GM18870 (cell line): ENCODE measurements at regions not wholly inside any gene's neighbourhood (a gene's known extent, or its start where the extent isn't known, plus 50 kb on each side); places are given as distances from the start of the nearest gene placed in this dataset.

Source experiments
- ATAC-seq: cut with Tn5 transposase; IDR thresholded peaks from one replicate; pipeline ENCODE4 v1.9.1; 2021; ENCODE audit warnings: moderate library complexity; ENCODE audit not compliant: unreplicated experiment

DNA sequence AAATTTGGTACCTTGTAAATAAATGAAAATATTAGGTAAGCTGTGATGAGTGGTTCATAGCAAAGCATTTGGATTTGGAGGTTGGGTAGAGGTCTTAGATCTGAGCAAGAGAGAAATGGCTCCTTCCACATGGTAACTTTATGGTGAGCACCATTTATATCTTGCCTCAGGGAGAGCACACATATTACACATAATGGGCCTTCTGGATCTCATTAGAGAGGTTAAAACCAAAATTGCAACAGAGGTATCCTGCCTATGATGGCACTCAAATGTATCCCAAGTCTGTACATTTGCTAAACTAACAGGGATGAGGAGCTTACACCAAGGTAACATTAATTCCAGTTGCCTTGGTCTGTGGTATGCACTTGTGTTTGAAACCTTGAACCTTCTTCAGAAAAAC is 87.1 kb upstream of the PUDP start:
- ATAC-seq = no peak

DNA sequence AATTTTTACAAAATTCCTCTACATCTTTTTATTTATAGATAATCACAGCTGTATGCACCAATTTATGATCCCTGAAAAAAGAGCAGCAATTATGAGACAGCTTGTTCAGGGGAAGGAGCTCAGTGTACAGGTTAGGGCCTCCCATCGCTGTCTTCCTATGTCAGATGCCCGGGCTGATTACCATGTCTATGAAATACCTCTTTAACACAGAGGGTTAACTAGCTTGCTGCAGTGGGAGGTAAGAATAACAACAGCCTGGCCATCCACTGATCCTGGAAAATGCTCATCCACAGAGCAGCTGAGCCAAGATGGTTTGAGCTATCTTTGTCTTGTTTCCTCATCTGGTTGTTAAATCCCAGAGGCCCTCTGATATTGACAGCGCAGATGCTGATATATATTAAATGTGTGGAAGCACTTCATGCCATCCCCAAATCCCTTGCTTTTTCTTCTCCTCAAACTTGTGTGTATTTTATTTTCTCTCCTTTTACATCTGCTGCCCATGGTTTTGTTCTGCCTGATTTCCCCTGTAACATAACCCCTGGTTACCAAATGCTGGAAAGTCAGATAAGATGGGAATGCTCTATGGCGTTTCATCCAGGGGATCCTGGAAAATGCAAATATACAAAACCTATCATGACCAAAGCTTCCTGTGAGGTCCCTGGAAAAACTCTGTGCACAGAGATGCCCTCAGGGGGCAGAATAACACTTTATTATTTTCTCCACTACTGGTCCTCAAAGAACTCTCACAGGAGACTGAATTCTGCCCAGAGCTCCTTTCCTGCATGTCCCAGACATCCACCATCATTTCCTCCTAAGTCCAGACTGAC is 85.8 kb upstream of the PUDP start:
- no peak for ATAC-seq

DNA sequence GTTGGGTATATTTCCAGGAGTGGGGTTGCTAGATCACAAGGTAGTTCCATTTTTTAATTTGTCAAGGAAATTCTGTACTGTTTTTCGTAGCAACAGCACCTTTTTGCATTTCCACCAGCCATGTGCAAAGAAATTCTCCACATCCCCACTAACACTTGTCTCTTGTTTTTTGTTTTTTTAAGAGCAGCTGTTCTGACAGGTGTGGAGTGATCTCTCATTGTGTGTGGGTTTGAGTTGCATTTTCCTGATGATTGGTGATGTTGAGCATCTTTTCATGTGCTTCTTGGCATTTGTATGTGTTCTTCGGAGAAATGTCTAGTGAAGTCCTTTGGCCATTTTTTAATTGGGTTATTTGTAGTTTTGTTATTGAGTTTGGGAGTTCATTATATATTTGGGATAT is 80.3 kb upstream of the PUDP start:
- no peak for ATAC-seq

DNA sequence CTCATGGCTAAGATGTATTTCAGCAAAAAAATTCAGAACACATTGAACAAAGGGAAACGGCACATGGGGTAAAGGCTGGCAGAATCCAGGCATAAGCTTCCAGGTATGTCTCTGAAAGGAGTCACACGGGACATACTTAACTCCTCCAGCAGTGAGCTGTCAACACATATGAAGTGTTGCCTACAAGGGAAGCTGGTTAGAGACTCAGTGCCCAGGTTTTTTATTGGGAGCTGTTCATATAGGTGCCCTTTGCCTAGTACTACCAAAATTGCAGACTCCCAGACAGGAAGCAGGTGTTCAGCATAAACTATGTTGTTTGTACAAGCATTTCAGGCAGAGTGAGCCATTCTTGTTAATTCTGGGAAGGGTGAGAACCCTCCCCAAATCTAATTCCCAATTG is 77.4 kb upstream of the PUDP start:
- ATAC-seq = no peak

DNA sequence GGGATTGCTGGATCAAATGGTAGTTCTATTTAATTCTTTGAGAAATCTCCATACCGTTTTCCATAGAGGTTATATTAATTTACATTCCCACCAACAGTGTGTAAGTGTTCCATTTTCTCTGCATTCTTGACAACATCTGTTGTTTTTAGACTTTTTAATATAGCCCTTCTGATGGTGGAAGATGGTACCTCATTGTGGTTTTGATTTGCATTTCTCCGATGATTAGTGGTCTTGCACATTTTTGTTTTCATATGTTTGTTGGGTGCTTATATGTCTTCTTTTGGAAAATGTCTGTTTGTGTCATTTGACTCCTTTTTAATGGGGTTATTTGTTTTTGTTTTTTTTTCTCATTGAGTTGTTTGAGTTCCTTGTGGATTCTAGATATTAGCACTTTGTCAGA is 75.3 kb upstream of the PUDP start:
- ATAC-seq = peak; percentile 73

DNA sequence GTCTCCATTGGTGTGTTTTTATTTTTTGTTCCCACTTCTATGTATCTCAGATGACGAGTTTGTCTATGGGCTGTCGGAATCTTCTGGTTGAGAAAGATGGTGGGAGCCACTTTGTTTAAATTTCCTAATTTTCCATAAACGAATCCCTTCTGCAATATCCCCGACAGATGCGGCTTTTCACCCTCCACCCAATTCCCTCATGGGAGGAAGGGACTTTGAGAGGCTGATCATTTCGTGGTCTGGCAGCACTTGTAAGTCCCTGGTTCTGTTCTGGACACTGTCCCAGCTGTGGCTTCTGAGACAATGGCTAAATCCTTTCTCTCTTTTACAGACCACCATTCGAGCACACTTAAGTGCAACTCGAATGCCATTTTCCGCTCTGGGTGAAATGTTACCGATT is 72.2 kb upstream of the PUDP start:
- ATAC-seq = no peak

DNA sequence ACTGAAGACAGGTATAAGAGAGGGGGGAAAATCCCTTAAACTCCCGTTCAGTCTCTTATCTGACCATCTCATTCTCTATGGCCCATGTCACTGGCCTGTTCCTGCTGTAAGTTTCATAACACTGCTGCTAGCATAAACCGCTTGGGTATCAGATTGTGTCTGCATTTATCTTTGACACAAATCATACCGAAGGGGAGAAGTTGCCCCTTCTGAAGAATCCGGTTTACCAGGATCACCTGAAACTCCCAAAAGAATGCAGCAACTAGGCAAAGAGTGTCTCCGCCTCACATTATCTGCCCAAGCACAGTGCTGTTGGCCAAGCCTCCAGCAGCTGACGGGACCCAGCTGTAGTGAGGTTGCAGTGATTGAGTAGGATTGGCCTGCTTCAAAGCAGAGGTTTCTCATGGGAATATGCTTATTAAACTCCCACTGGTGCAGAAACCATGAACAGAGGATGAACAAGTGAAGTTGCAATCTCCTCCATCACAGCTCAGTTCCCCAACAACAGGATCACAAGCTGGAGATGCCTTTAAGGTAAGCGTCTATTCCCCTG is 71.3 kb upstream of the PUDP start:
- ATAC-seq = no peak

DNA sequence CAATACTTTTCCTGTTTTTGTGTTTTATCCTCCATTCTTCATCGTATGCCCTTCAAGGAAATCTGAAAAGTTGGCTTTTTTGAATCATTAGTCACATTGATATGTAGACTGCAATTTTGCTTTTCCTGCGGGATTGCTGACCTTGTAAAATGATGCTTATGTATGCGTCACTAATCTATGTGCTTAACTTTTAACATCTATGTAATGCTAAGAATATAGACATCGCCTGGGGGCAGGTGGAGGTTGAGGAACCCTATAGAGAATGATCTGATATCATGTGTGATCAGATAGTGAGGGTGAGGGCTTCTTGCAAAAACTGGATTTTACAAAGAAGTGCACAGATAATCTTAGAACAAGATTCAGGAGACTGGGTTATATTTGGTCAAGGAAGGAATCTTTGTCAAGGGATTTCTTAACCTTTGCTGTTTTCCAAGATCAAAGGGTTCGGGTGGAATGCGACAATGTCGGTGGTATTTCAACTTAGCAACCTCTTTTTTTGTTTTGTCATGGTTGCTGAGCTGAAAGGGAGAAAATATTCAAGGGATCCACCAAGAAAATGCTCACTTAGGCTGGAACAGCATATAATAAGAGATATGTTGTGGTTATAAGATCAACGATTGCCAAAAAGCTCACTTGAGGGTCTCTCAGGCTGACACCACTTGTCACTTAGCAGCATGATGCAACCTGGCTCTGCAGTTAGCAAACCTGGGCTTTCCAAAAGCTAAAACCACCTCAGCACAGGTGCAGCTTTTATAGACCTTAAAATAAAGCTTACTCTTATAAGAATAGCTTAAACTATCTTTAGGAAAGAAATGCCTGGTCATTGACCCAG is 70.6 kb upstream of the PUDP start:
- no peak for ATAC-seq

DNA sequence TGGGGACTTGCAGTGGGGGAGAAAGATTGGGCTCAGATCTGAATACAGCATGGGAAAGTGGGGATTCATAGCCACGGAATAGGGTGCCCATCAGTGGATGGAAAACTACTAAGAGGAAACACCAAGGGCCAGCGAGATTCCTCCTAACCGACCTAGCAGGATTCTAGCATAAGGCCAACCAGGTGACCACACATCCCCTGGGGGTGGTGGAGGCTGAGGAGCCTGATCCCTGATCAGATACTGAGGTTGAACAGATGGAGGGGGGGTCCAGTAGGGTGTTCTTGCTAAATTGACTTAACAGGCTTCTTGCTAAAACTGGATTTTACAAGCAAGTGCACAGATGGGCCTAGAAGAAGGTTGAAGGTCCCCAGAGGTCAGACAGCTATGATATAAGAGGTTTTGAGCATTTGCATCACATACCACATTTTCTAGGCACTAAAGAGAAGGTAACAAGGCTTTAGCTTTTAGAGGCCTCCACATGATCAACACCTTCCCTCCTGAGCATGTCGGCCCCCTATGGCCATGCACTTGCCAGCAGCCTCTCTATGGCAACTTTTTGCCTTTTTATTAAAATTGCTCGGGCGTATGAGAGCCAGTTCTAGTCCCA is 69.1 kb upstream of the PUDP start:
- ATAC-seq = no peak

DNA sequence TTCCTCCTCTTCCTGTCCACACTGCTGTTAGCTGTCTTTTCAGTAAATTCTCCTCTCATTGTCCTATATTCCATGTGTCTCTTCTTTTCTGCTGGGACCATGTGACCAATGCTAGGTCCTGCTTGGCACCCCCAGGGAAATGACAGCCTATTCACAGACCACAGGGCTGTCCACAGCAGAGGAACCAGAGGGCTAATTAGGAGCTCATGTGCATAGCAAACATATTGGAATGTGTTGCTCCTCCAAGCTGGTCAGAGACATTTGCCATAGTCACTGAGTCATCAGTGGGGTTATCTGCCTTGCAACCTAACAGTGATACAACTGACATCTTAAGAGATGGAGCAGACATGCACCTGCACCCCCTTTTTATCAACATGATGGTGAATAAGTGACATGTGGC is 67.9 kb upstream of the PUDP start:
- ATAC-seq = no peak

DNA sequence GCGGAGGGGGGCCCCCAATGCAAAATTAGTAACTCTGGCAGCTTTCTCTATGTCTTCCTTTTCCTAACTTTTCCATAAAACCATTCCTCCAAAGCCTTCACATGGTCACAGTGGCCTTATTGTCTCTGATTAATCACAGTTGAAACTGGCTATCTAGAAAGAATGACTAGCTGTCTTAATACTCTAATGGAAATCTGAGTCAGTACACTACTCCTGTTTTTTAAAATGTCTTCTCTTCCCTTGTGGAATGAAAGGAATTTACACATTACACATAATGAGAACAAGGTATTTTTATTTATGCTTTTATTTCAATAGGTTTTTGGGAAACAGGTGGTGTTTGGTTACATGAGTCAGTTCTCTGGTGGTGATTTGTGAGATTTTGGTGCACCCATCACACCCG is 66.3 kb upstream of the PUDP start:
- no peak for ATAC-seq

DNA sequence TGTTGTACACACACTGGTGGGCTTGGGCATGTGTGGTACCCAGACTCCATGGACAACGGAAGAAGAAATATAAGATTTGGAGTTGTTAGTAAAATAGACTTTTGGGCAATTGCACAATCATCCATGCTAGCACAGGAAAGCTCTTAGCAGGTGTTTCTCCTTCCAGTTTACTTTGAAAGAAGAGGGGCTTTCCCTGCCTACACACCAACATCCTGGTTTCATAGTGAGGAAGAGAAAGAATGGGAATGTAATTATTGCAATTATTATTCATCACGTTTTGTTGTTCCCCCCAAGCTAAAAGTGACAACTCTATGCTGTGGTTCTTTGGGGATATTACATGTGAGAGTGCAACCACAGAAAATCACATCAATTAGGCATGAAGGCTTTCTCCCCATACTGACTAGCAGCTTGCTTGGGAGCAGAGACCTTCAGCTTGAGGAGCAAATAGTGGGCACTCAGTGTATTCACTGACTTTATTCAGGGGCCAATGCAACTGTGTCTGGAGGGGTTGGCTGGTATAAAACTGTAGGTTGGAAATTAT is 57.2 kb upstream of the PUDP start:
- no peak for ATAC-seq

DNA sequence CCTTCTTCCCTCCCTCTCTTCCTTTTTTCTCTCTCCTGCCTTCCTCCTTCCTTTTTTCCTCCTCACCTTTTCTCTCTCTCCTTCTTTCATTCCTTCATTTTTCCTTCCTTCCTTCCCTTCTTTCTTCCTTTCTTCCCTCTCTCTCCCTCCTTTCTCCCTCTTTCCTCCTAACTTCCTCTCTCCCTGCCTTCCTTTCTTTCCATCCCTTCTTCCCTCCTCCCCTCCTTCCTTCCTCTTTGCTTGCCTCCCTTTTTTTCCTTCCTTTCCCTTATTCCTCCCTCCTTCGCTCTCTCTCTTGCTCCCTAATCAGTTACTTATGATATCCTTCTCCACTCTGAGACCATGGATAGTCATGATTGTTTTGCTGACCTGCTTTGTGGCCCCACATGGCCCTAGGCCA is 56.7 kb upstream of the PUDP start:
- no peak for ATAC-seq

DNA sequence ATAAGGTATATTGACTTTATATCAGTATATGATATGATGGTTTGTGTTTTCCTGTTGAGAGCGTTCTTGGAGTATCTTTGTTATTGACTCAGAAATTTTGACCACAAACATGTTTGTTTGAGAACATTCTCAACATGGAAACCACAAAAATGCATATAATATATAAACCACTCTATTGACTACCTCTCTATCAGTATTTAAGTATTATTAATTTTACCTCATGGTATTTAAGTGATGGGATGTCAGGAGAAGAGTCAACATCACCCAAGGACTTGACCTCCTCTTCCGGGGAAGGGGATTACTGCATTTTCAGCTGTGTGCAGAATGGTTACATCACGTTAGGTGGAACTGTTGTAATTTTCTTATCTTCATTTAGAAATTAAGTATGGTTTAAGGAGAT is 54.3 kb upstream of the PUDP start:
- no peak for ATAC-seq

DNA sequence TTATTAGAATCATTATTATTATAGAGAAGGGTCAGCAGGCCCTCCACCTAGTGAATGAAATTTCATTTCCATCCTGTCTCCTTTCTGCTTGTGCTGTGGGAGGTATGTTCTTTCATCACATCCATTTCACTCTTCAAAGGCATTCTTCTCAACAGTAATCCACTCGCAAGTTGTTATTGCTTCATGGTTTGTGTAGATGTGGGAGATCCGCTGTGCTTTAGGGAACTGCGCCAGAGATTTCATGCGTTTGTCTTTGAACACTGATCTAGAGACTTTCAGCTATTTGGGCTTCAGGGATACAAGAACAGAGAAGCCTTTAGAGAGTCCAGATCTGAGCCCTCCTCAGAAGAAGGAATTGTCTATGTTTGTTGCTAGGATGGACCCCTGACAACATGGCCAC is 53.5 kb upstream of the PUDP start:
- no peak for ATAC-seq

DNA sequence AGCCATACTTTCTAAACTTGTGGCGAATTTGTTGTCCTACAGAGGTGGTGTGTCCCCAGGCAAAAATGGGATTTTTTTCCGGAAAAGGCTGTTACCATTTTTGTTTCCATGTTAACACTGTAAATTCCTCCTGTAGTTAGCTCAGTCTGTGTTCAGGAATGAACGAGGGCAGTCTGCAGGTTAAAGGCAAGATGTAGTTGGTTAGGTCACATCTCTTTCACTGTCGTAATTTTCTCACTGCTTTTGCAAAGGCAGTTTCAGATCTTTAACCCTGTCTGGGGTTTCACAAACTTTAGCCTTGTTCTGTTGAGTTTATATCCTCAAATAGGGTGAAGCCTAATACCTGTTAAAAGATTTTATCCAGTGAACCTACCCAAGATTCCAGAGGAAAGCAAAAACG is 50.5 kb upstream of the PUDP start:
- ATAC-seq = no peak
